H9 (cell line): ENCODE measurements at regions not wholly inside any gene's neighbourhood (a gene's known extent, or its start where the extent isn't known, plus 50 kb on each side); places are given as distances from the start of the nearest gene placed in this dataset.

Experiments
- DNase-seq: peaks from one replicate; pipeline ENCODE4 v3.0.0-alpha.2; 2017
- H2AFZ ChIP-seq: one replicate; pipeline ENCODE4 v1.6.1; 2013; ENCODE audit warnings: mild to moderate bottlenecking, low read length, control low read depth, moderate library complexity
- H2AK5ac ChIP-seq: 2 replicates; pipeline ENCODE4 v1.6.1; 2013; ENCODE audit warnings: low read length, control low read depth, mixed read lengths; ENCODE audit not compliant: insufficient read length
- H2BK120ac ChIP-seq: one replicate; pipeline ENCODE4 v1.6.1; 2013; ENCODE audit warnings: low read depth, mild to moderate bottlenecking, low read length, control low read depth, inconsistent platforms; ENCODE audit not compliant: poor library complexity, severe bottlenecking
- H2BK12ac ChIP-seq: 2 replicates; pipeline ENCODE4 v1.6.1; 2013; ENCODE audit warnings: low read length, control low read depth, mixed read lengths, low read depth; ENCODE audit not compliant: insufficient read length
- H2BK15ac ChIP-seq: 2 replicates; pipeline ENCODE4 v1.6.1; 2013; ENCODE audit warnings: low read depth, low read length, control low read depth
- H2BK20ac ChIP-seq: one replicate; pipeline ENCODE4 v1.6.1; 2013; ENCODE audit warnings: low read depth, mild to moderate bottlenecking, low read length, control low read depth, inconsistent platforms; ENCODE audit not compliant: poor library complexity, severe bottlenecking
- H2BK5ac ChIP-seq: 2 replicates; pipeline ENCODE4 v1.6.1; 2013; ENCODE audit warnings: low read length, control low read depth, mixed read lengths; ENCODE audit not compliant: insufficient read length
- H3K14ac ChIP-seq: 2 replicates; pipeline ENCODE4 v1.6.1; 2013; ENCODE audit warnings: low read length, control low read depth; ENCODE audit not compliant: insufficient read depth
- H3K18ac ChIP-seq: 2 replicates; pipeline ENCODE4 v1.6.1; 2013; ENCODE audit warnings: low read depth, mild to moderate bottlenecking, mixed read lengths, low read length, control low read depth; ENCODE audit not compliant: insufficient read length
- H3K23ac ChIP-seq: 2 replicates; pipeline ENCODE4 v1.6.1; 2013; ENCODE audit warnings: low read length, control low read depth, mixed read lengths, low read depth; ENCODE audit not compliant: insufficient read length
- H3K23me2 ChIP-seq: 2 replicates; pipeline ENCODE4 v1.6.1; 2013; ENCODE audit warnings: low read depth, mild to moderate bottlenecking, mixed read lengths, low read length, control low read depth; ENCODE audit not compliant: insufficient read length, poor library complexity, severe bottlenecking
- H3K27ac ChIP-seq: 2 replicates; pipeline ENCODE4 v1.5.1; 2013; ENCODE audit warnings: low read length, control low read depth, mixed read lengths, low read depth; ENCODE audit not compliant: insufficient read length
- H3K27me3 ChIP-seq: 2 replicates; pipeline ENCODE4 v1.6.1; 2013; ENCODE audit warnings: low read length, control low read depth, inconsistent platforms; ENCODE audit not compliant: insufficient read depth
- H3K4ac ChIP-seq: 2 replicates; pipeline ENCODE4 v1.6.1; 2013; ENCODE audit warnings: low read depth, mild to moderate bottlenecking, control low read depth, inconsistent platforms, low read length, moderate library complexity
- H3K4me1 ChIP-seq: 2 replicates; pipeline ENCODE4 v1.6.1; 2013; ENCODE audit warnings: low read length, control low read depth, inconsistent platforms; ENCODE audit not compliant: insufficient read depth
- H3K4me2 ChIP-seq: 2 replicates; pipeline ENCODE4 v1.6.1; 2013; ENCODE audit warnings: low read length, control low read depth, mixed read lengths; ENCODE audit not compliant: insufficient read length, insufficient read depth
- H3K56ac ChIP-seq: 2 replicates; pipeline ENCODE4 v1.6.1; 2013; ENCODE audit warnings: low read depth, mild to moderate bottlenecking, mixed read lengths, low read length, control low read depth; ENCODE audit not compliant: insufficient read length
- H3K79me1 ChIP-seq: 2 replicates; pipeline ENCODE4 v1.6.1; 2013; ENCODE audit warnings: low read depth, mild to moderate bottlenecking, moderate library complexity, low read length, control low read depth, inconsistent platforms; ENCODE audit not compliant: insufficient read depth, poor library complexity, severe bottlenecking
- H3K79me2 ChIP-seq: 2 replicates; pipeline ENCODE4 v1.6.1; 2013; ENCODE audit warnings: low read length, control low read depth, inconsistent platforms; ENCODE audit not compliant: insufficient read depth
- H3K9ac ChIP-seq: 2 replicates; pipeline ENCODE4 v1.6.1; 2013; ENCODE audit warnings: low read length, control low read depth, mixed read lengths; ENCODE audit not compliant: insufficient read length; ENCODE audit errors: extremely low read depth
- H3K9me3 ChIP-seq: one replicate; pipeline ENCODE4 v1.6.1; 2013; ENCODE audit warnings: low read depth, low read length, inconsistent platforms; ENCODE audit not compliant: control insufficient read depth
- H3T11ph ChIP-seq: one replicate; pipeline ENCODE4 v1.6.1; 2013; ENCODE audit warnings: mild to moderate bottlenecking, low read length, control low read depth, inconsistent platforms
- H4K20me1 ChIP-seq: one replicate; pipeline ENCODE4 v1.6.1; 2013; ENCODE audit not compliant: control insufficient read depth, insufficient read length, insufficient read depth
- H4K5ac ChIP-seq: 2 replicates; pipeline ENCODE4 v1.6.1; 2013; ENCODE audit warnings: low read depth, mild to moderate bottlenecking, mixed read lengths, low read length, control low read depth; ENCODE audit not compliant: insufficient read length
- H4K8ac ChIP-seq: replicated peaks from 2 replicates; pipeline ENCODE4 v1.6.1; 2013; ENCODE audit warnings: low read length, control low read depth, mixed read lengths, low read depth; ENCODE audit not compliant: insufficient read length
- H4K91ac ChIP-seq: 2 replicates; pipeline ENCODE4 v1.6.1; 2013; ENCODE audit warnings: low read depth, mild to moderate bottlenecking, moderate library complexity, mixed read lengths, low read length, control low read depth; ENCODE audit not compliant: insufficient read length
- H3K27ac Mint-ChIP-seq, 3 experiments: 2 replicates in 2 of 3; 3 replicates in 1 of 3; pipeline ENCODE4 v1.8.0; 2020 to 2021; ENCODE audit warnings: mixed read lengths in 3 of 3, mild to moderate bottlenecking in 1 of 3, moderate library complexity in 1 of 3
- H3K27me3 Mint-ChIP-seq: 2 replicates; pipeline ENCODE4 v1.8.0; 2021; ENCODE audit warnings: low read depth, mild to moderate bottlenecking, moderate library complexity, mixed read lengths
- H3K36me3 Mint-ChIP-seq, 3 experiments: 2 replicates in 2 of 3; 3 replicates in 1 of 3; pipeline ENCODE4 v1.8.0; 2020 to 2021; ENCODE audit warnings: low read depth in 3 of 3, mixed read lengths in 3 of 3; ENCODE audit not compliant: insufficient read depth in 1 of 3
- H3K4me1 Mint-ChIP-seq, 2 experiments: 2 replicates each; pipeline ENCODE4 v1.8.0; 2020; ENCODE audit warnings: mixed read lengths in 2 of 2
- H3K4me3 Mint-ChIP-seq, 2 experiments: 2 replicates in 1 of 2; 3 replicates in 1 of 2; pipeline ENCODE4 v1.8.0; 2020 to 2021; ENCODE audit warnings: mild to moderate bottlenecking in 2 of 2, mixed read lengths in 2 of 2, moderate library complexity in 1 of 2
- H3K9me3 Mint-ChIP-seq, 2 experiments: 2 replicates in 1 of 2; 3 replicates in 1 of 2; pipeline ENCODE4 v1.8.0; 2020; ENCODE audit warnings: mild to moderate bottlenecking in 2 of 2, mixed read lengths in 2 of 2, moderate library complexity in 1 of 2
- CTCF ChIP-seq: fragments of 200-600 bp; sonication (generic); conservative IDR thresholded peaks from 3 replicates; pipeline ENCODE4 v1.8.0; 2021; ENCODE audit warnings: antibody characterized with exemption, mild to moderate bottlenecking
- WGBS: extraction: QIAGEN DNeasy Blood & Tissue Kit; methylation state at CpG from one replicate; pipeline ENCODE4 v1.1.7; 2013; ENCODE audit warnings: missing lambda C conversion rate, low lambda C conversion rate, mixed read lengths; ENCODE audit not compliant: insufficient read length; ENCODE audit errors: extremely low coverage; 5-methylcytosine and 5-hydroxymethylcytosine counted together

GRCh38 chr4:67380154-67380553 lies 165.1 kb downstream of the CENPC start:
- Histone ChIP-seq H3K27ac (no peak overlapping the region), H3K4me1 (no peaks in the 10 kb centered on the region), H3K9me3 (no peaks in the 10 kb centered on the region), H3K4ac (no peak overlapping the region), H2BK12ac (no peak overlapping the region), H4K5ac (no peak overlapping the region), H4K8ac (no peak overlapping the region), H2AFZ (no peak overlapping the region), H2BK5ac (no peak overlapping the region), H2BK15ac (no peak overlapping the region), H2BK120ac (no peak overlapping the region), H4K91ac (no peak overlapping the region), H3K18ac (no peak overlapping the region), H3K23me2 (no peaks in the 10 kb centered on the region), H3K27me3 (no peaks in the 10 kb centered on the region), H3K79me2 (no peaks in the 10 kb centered on the region), H3K79me1 (no peaks in the 10 kb centered on the region), H4K20me1 (no peaks in the 10 kb centered on the region), H3T11ph (no peak overlapping the region), H3K14ac (no peak overlapping the region; the same call in 1 of the 2 replicates), H3K9ac (no peak overlapping the region), H3K23ac (no peak overlapping the region), H2AK5ac (no peak overlapping the region), H3K56ac (no peak overlapping the region), H2BK20ac (no peak overlapping the region), H3K4me2 (no peak overlapping the region)
- no peak for DNase-seq
- Mint-ChIP-seq H3K27ac (no peak overlapping the region), H3K4me1 (peaks cover 8 to 12% of the 10 kb centered on the region in 2 experiments; a peak in 3 of 4 replicates), H3K27me3 (no peaks in the 10 kb centered on the region; the same call in 1 of the 2 replicates), H3K9me3 (peaks cover 28 to 34% of the 10 kb centered on the region in 2 experiments), H3K4me3 (no peak overlapping the region; a peak in 1 of 5 replicates), H3K36me3 (peaks cover 7 to 36% (median 14%) of the 10 kb centered on the region in 3 experiments)
- WGBS: no CpG with 5 or more reads among the region's 16 CpGs
- TF ChIP-seq CTCF: no peak
